Prostate gland (tissue), 2 donors: ENCODE measurements at regions not wholly inside any gene's neighbourhood (a gene's known extent, or its start where the extent isn't known, plus 50 kb on each side); places are given as distances from the start of the nearest gene placed in this dataset.
"Not testable (repeated sequence)": the region's sequence is repeated elsewhere in the genome, so short reads cannot be mapped to it uniquely, and the experiment has no call there.

ENCODE experiments used
- CTCF ChIP-seq, 4 experiments: fragments of 200-600 bp in 2 of 4; fragments of 450-650 bp in 2 of 4; sonication (generic) in 2 of 4; IDR thresholded peaks; 1 replicate in 3 of 4; 2 replicates in 1 of 4; pipeline ENCODE4 v1.5.1; 2016 to 2019; ENCODE audit warnings: antibody characterized with exemption in 4 of 4, mild to moderate bottlenecking in 2 of 4, moderate library complexity in 2 of 4
- POLR2AphosphoS5 ChIP-seq: sonication (generic); formaldehyde crosslinking; IDR thresholded peaks from one replicate; pipeline ENCODE4 v1.6.1; 2017; ENCODE audit warnings: antibody characterized with exemption

- TF ChIP-seq CTCF (IDR thresholded peaks at IDR 0.05); POLR2AphosphoS5: not testable (repeated sequence)
Observed at GRCh38 chr2:87543797-87544196, 204.1 kb upstream of the PLGLB2 start.
